ENCODE measurements at regions not wholly inside any gene's neighbourhood (a gene's known extent, or its start where the extent isn't known, plus 50 kb on each side); places are given as distances from the start of the nearest gene placed in this dataset.

DNA sequence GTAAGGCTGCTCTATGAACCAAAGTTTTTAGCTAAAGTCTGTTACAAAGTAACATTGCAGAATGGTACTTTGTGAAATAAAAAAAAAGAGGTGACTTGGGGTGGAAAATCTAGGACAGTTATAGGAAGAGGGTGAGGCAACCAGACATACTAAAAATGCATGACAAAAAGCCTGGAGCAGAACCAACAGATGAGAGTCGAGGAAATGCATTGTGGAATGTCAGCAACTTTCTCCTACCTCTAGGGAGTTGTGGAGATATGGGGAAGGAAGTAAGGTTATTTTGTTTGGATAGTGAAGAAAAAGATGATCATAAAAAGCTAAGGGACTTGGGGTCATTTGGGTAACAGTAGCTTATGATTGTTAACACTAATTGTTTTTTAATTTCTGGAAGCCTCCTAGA lies 295.6 kb downstream of the S1PR1 start:
- TF ChIP-seq, protein P1, sequence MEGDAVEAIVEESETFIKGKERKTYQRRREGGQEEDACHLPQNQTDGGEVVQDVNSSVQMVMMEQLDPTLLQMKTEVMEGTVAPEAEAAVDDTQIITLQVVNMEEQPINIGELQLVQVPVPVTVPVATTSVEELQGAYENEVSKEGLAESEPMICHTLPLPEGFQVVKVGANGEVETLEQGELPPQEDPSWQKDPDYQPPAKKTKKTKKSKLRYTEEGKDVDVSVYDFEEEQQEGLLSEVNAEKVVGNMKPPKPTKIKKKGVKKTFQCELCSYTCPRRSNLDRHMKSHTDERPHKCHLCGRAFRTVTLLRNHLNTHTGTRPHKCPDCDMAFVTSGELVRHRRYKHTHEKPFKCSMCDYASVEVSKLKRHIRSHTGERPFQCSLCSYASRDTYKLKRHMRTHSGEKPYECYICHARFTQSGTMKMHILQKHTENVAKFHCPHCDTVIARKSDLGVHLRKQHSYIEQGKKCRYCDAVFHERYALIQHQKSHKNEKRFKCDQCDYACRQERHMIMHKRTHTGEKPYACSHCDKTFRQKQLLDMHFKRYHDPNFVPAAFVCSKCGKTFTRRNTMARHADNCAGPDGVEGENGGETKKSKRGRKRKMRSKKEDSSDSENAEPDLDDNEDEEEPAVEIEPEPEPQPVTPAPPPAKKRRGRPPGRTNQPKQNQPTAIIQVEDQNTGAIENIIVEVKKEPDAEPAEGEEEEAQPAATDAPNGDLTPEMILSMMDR (IDR thresholded peaks at IDR 0.05) = no peak
- TF ChIP-seq POLR2A (IDR thresholded peaks at IDR 0.05) = no peak

All from heart left ventricle (tissue), 13 donors.